Activated CD4-positive, alpha-beta T cell treated with anti-CD3 and anti-CD28 coated beads for 24 hours (primary cell): ENCODE measurements at regions not wholly inside any gene's neighbourhood (a gene's known extent, or its start where the extent isn't known, plus 50 kb on each side); places are given as distances from the start of the nearest gene placed in this dataset.

ENCODE experiments used
- DNase-seq, 2 donors: peaks; one replicate each; pipeline ENCODE4 v3.0.0-alpha.2; 2020; ENCODE audit warnings: low read depth in 2 of 2

GRCh38 chr16:86994651-86995171, 322.5 kb downstream of the C16orf95 start:
- no peak for DNase-seq

DNA sequence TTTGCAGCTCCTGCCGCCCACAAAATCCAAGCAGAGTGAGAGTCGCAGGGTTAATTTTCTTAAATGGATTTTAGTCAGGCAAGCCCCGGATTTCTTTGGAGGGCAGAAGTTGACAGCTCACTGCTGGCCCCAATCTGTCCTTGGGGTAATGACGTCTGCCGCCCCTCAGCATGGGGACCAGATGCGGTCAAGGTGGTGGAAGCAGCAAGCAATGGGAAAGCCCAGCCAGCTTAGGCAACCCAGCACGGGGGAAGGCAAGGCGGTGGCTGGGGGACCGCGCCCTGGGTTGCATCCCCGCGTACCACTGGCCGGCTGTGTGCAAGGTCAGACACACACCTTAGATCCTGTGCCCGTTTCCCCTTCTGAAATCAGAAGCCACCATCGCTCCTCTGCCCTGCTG, 321.7 kb downstream of the C16orf95 start:
- no peak for DNase-seq

DNA sequence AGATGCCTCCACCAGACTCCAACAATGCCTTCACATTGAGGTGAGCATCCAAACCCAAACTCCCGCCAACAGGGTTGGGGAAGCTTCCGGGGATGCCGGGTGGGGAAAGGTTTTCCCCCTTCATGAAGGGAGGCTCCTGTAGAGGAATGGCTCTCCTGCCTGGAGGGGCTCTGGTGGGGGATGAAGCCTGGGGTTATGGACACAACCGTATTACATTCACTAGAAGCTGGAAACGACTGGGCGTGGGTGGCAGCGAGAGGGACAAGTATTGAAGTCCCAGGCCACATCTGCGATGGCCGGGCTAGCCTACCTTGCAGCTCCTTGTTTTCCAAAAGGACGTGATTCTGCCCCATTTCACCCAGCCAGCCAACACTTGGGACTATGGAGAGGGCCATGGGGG, 321.1 kb downstream of the C16orf95 start:
- DNase-seq = no peak

DNA sequence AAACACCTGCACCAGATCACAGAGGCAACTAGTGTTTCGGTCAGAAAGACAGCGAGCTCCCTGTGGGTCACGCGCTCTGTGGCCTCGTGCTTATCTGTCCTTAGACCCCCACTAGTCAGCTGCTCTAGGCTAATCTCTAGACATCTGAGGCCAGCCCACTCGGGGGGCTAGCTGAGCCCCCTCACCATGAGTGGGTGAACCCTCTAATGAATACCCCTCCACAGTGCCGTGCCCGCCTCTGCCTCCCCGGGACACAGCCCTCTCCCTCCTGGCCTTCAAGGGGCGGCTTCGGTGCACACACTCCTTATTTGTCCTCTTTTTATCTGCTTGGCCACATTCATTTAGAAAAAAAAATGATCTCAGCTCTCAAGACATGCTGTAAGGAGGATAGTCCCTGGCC, 320.1 kb downstream of the C16orf95 start:
- no peak for DNase-seq

GRCh38 chr16:86998196-86999001, 318.8 kb downstream of the C16orf95 start:
- no peak for DNase-seq

DNA sequence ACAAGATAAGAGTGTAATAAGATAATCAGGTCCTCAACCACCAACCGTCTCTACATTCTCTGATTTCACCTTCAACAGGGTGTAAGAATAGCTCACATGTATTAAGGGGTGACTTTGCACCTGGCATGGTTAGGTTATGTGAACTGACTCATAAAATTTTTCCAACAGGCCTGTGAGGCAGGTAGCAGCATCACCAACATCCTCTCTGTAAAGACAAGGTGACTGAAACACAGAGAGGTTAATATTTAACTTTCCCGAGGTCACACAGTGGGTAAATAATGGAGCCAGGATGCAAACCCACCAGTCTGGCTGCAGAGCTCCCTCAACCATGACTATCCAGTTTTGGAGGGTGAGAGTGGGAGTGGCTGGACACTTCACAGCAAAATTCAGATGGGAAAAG, 317.2 kb downstream of the C16orf95 start:
- no peak for DNase-seq

- DNase-seq = no peak
Observed at GRCh38 chr16:87002717-87003413, 314.3 kb downstream of the C16orf95 start.

- no peak for DNase-seq
Observed at GRCh38 chr16:87003414-87003755, 313.8 kb downstream of the C16orf95 start.

GRCh38 chr16:87006021-87006420, 311.2 kb downstream of the C16orf95 start:
- DNase-seq = no peak

GRCh38 chr16:87006789-87007745, 310.1 kb downstream of the C16orf95 start:
- DNase-seq = no peak

- no peak for DNase-seq
Observed at GRCh38 chr16:87007907-87008306, 309.3 kb downstream of the C16orf95 start.

DNA sequence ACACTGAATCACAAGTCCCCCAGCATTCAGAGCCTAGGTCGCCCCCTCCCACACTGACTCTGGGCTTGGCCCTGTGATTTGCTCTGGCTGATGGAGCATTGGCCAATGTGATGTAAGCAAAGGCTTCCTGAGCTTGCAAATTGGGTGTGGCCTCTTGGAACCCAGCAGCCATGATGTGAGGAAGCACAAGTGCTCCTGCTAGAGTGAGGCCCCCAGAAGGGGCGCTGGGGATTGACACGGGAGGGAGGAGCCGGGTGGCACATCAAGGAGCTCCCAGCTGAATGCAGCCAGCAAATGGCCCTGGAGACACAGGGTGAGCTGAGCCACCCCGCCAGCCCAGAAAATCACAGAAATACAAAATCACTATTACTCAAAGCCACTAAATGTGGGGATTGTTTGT, 308.5 kb downstream of the C16orf95 start:
- no peak for DNase-seq

DNA sequence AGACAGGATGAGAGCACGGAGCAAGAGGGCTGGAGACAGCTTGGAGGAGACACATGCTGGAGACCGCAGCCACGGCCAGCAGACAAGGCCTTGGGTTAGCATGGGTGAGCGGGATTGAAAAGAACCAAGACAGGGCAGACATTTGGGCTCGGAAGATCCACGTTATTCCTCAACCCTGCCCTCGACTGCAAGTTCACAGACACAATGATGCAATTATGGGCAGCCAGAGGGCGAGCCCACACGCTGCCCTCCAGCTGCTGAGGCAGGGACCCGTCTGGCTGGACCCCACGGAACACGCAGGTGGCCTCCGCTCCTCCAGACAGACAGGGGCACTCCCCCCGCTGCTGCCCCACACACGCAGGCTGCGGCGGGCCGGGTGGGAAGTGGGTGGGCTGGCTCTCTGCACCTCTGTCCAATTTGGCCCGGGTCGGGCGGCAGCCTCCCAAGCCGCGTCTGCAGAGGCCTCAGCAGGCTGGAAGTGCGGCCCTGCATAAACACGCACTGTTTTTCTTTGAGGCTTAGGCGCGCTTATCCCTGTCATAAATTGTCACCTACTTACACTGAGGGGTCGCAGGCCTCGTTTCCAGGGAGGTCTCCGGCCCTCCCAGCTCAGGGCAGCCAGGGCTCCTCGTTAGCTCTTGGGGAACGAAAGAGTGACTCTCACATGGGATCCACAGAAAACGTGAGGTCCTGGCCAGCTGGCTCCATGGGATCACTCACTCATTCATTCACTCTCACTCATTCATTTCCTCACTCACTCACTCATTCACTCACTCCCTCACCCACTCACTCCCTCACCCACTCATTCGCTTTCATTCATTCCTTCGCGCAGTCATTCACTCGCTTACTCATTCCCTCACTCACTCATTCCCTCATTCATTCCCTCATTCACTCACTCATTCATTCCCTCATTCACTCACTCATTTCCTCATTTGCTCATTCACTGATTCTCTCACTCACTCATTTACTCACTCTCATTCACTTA, 303.9 kb downstream of the C16orf95 start:
- no peak for DNase-seq

DNA sequence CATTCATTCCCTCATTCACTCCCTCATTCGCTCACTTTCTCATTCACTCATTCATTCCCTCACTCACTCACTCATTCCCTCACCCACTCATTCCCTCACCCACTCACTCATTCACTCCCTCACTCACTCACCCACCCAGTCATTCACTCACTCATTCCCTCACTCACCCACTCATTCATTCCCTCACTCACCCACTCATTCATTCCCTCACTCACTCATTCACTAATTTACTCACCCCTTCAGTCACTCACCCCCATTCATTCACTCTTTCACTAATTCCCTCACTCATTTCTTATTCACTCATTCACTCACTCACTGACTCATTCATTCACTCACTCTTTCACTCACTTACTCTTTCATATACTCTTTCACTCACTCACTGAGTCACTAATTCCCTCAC, 303.1 kb downstream of the C16orf95 start:
- no peak for DNase-seq

DNA sequence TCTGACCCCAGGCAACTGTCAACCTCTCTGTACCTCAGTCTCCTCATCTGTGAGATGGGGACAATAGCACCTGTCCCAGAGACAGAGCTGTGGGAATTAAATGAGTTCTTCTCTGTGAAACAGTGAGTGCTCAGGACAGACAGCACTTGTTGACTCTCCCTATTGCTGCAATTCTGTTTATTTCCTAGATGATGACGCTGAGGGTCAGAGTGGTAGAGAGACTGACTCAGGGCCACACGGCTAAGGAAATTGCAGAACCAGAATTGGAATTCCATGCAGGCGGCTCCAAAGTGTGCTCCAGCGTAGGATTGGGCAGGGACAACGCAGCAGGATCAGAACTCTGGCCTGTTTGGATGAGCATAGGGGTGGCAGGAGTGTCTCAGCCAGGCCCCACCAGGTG, 302.2 kb downstream of the C16orf95 start:
- no peak for DNase-seq

- DNase-seq = no peak
Observed at GRCh38 chr16:87016046-87017035, 300.9 kb downstream of the C16orf95 start.

DNA sequence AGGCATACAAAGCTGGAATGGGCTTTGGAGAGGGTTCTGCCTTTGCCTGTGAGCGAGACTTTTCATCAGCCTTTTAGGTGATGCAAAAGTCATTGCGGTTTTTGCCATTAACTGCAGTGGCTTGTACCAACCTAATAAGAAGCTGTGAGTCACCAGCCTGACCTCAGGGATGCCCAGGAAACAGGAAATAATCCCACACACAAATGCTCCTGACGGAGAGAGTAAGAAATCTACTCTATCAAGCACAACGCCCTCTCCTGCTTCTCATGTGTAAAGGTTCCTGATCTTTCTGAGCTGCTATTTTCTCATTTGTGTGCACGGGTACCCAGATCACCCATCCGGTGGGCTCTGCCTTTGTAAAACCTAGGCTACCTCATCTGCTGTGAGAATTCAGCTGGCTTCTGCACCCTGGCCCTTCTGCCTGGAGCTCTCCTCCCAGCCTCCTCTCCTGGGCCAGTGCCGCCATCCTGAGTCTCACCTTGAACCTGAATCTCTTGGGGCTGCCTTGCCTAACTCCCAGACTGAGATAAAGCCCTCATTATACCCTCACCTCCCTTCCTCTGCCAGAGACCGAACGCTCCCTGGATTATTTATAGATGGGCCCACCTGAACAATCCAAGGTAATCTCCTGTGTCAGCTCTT, 299.7 kb downstream of the C16orf95 start:
- no peak for DNase-seq

GRCh38 chr16:87025676-87026075, 291.5 kb downstream of the C16orf95 start:
- DNase-seq = no peak

- no peak for DNase-seq
Observed at GRCh38 chr16:87027056-87027616, 290.1 kb downstream of the C16orf95 start.
